ENCODE measurements at regions not wholly inside any gene's neighbourhood (a gene's known extent, or its start where the extent isn't known, plus 50 kb on each side); places are given as distances from the start of the nearest gene placed in this dataset.

DNA sequence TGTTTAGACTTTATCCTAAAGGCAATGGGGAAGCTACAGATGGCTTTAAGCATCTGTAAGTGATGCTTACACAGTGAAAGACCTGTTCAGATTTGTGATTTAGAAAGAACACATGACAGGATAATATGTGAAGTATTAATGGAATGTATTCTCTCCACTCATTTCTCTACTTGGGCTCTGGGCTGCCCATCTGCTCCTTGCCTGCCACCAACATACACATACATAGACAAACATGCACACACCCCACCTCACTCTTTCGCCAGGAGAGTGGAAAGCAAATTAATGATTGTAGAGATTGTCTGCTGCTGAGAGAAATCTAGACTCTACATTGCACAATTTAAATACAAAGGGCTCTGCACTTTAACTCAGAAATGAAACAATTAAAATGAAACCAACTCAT is 61.0 kb upstream of the NFE2L2 start:
- no peak for TF ChIP-seq EP300 (IDR thresholded peaks at IDR 0.05)
- TF ChIP-seq, protein P1, sequence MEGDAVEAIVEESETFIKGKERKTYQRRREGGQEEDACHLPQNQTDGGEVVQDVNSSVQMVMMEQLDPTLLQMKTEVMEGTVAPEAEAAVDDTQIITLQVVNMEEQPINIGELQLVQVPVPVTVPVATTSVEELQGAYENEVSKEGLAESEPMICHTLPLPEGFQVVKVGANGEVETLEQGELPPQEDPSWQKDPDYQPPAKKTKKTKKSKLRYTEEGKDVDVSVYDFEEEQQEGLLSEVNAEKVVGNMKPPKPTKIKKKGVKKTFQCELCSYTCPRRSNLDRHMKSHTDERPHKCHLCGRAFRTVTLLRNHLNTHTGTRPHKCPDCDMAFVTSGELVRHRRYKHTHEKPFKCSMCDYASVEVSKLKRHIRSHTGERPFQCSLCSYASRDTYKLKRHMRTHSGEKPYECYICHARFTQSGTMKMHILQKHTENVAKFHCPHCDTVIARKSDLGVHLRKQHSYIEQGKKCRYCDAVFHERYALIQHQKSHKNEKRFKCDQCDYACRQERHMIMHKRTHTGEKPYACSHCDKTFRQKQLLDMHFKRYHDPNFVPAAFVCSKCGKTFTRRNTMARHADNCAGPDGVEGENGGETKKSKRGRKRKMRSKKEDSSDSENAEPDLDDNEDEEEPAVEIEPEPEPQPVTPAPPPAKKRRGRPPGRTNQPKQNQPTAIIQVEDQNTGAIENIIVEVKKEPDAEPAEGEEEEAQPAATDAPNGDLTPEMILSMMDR (IDR thresholded peaks at IDR 0.05): no peak
